Right lobe of liver (tissue), 4 donors: ENCODE measurements at regions not wholly inside any gene's neighbourhood (a gene's known extent, or its start where the extent isn't known, plus 50 kb on each side); places are given as distances from the start of the nearest gene placed in this dataset.

Experiments
- CTCF ChIP-seq, 4 donors: fragments of 200-600 bp in 3 of 4; fragments of 450-650 bp in 1 of 4; IDR thresholded peaks; one replicate each; pipeline versions ENCODE4 v1.5.1 to v1.8.0; 2016 to 2022; ENCODE audit warnings: antibody characterized with exemption in 4 of 4, mild to moderate bottlenecking in 2 of 4
- POLR2A ChIP-seq: fragments of 450-650 bp; IDR thresholded peaks from one replicate; pipeline ENCODE4 v1.6.1; 2017; ENCODE audit warnings: antibody characterized with exemption, mild to moderate bottlenecking
- donor health status: DM: no; HTN: no; CAD: no.
- donor health status: DM: no; HTN: no; CAD: no.
- donor health status: DM: no; HTN: yes; CAD: no.

GRCh38 chr11:45463541-45463940, 177.4 kb upstream of the SYT13 start:
- no peak for TF ChIP-seq CTCF (IDR thresholded peaks at IDR 0.05)
- no peak for TF ChIP-seq POLR2A
